ENCODE measurements at regions not wholly inside any gene's neighbourhood (a gene's known extent, or its start where the extent isn't known, plus 50 kb on each side); places are given as distances from the start of the nearest gene placed in this dataset.

GRCh38 chr2:18901242-18901641, 311.9 kb upstream of the NT5C1B start:
- no peaks in the 10 kb centered on the region for H3K27me3 ChIP-seq (ENCODE audit: control insufficient read depth in 2 of 2, insufficient read depth in 2 of 2, low read length in 2 of 2)
- no TSS peak for BruUV-seq (replicated peaks)
- H3K9me3 ChIP-seq (replicated peaks; ENCODE audit: control insufficient read depth, insufficient read depth, low read depth, low read length), result no peaks in the 10 kb centered on the region
- no peak overlapping the region for H2AFZ ChIP-seq (ENCODE audit: low read depth, low read length)
- H3K27ac ChIP-seq (ENCODE audit: extremely low read depth, low read depth, low read length), result no peak overlapping the region
- DNase-seq (ENCODE audit: extremely low read depth in 1 of 4, low spot score in 3 of 4) (no peak), ATAC-seq (no peak), FAIRE-seq (no peak)
- TF ChIP-seq POU5F1 (IDR thresholded peaks at IDR 0.05; ENCODE audit: borderline replicate concordance, low read depth, low read length, partially characterized antibody) (no peak), ZNF609 (CRISPR knock-in tag; IDR thresholded peaks at IDR 0.05; ENCODE audit: borderline replicate concordance) (no peak), ZNF224 (CRISPR knock-in tag; IDR thresholded peaks at IDR 0.05) (no peak)
- no peak overlapping the region for H3K4me2 ChIP-seq (ENCODE audit: insufficient read depth, low read length)
- in situ Hi-C loops (cut with MboI) (no loop called here), intact Hi-C loops (cut with micrococcal nuclease) (no loop called here)
- H3K4me1 ChIP-seq (replicated peaks in 1 of 2; ENCODE audit: control insufficient read depth in 2 of 2, insufficient read depth in 2 of 2, low read length in 2 of 2), result no peaks in the 10 kb centered on the region
- no peak overlapping the region for H3K9ac ChIP-seq (ENCODE audit: insufficient read depth in 1 of 2, low read depth in 2 of 2, low read length in 2 of 2)
- ChIA-PET CTCF (ENCODE audit: low intra/inter-chr PET ratio) (no interaction called here), POLR2A (no interaction called here)
- H4K20me1 ChIP-seq (replicated peaks; ENCODE audit: control insufficient read depth, insufficient read depth, low read length), result no peaks in the 10 kb centered on the region
- no peaks in the 10 kb centered on the region for H3K36me3 ChIP-seq (ENCODE audit: control insufficient read depth, insufficient read depth, low read length)
- no peaks in the 10 kb centered on the region for H3K79me2 ChIP-seq (ENCODE audit: control insufficient read depth, insufficient read depth, low read length)
- H3K9me1 ChIP-seq (ENCODE audit: control insufficient read depth, insufficient read depth, low read length), result no peaks in the 10 kb centered on the region
- H3K4me3 ChIP-seq, result no peak overlapping the region
- WGBS (ENCODE audit: insufficient coverage, low coverage, missing lambda C conversion rate), result 0% methylated on average over 3 of the region's 3 CpGs
